Natural killer cell treated with Interleukin-12 subunit alpha and Interleukin-12 subunit beta and Interleukin-15 and Interleukin-18, amount 100 ng/mL, for 72 hours (primary cell): ENCODE measurements at regions not wholly inside any gene's neighbourhood (a gene's known extent, or its start where the extent isn't known, plus 50 kb on each side); places are given as distances from the start of the nearest gene placed in this dataset.
"Not testable (repeated sequence)": the region's sequence is repeated elsewhere in the genome, so short reads cannot be mapped to it uniquely, and the experiment has no call there.

Experiments used
- ATAC-seq, 2 donors: fragments of 150-1000 bp; cut with Tn5 transposase in 1 of 2; sonication (Bioruptor Pico), chemical (Tn5 transposase) in 1 of 2; 2 replicates each; pipeline ENCODE4 v1.10.0; 2021
- DNase-seq: peaks from one replicate; pipeline ENCODE4 v3.0.0; 2022; ENCODE audit warnings: low spot score
- H3K27ac Mint-ChIP-seq, 2 donors: 1 replicate in 1 of 2; 2 replicates in 1 of 2; pipeline ENCODE4 v1.8.0; 2022; ENCODE audit warnings: mixed read lengths in 2 of 2, mild to moderate bottlenecking in 1 of 2, moderate library complexity in 1 of 2
- H3K27me3 Mint-ChIP-seq, 2 donors: 1 replicate in 1 of 2; 2 replicates in 1 of 2; pipeline ENCODE4 v1.8.0; 2022; ENCODE audit warnings: mixed read lengths in 2 of 2
- H3K36me3 Mint-ChIP-seq: one replicate; pipeline ENCODE4 v1.8.0; 2022; ENCODE audit warnings: mixed read lengths
- H3K4me1 Mint-ChIP-seq, 2 donors: 1 replicate in 1 of 2; 2 replicates in 1 of 2; pipeline ENCODE4 v1.8.0; 2022; ENCODE audit warnings: low read depth in 2 of 2, mixed read lengths in 2 of 2, mild to moderate bottlenecking in 1 of 2
- H3K4me3 Mint-ChIP-seq: one replicate; pipeline ENCODE4 v1.8.0; 2022; ENCODE audit warnings: mixed read lengths
- H3K9me3 Mint-ChIP-seq: 2 replicates; pipeline ENCODE4 v1.8.0; 2022; ENCODE audit warnings: mixed read lengths

GRCh38 chr19:14270557-14270956, 64.6 kb upstream of the ADGRL1 start:
- H3K36me3 Mint-ChIP-seq, H3K4me3 Mint-ChIP-seq, H3K9me3 Mint-ChIP-seq, DNase-seq, H3K27me3 Mint-ChIP-seq, H3K27ac Mint-ChIP-seq, ATAC-seq: not testable (repeated sequence)
- H3K4me1 Mint-ChIP-seq, result peaks cover 10 to 15% of the 10 kb centered on the region in 2 donors

GRCh38 chr19:14267224-14267741, 61.3 kb upstream of the ADGRL1 start:
- no peaks in the 10 kb centered on the region for H3K9me3 Mint-ChIP-seq
- no peak overlapping the region for H3K27ac Mint-ChIP-seq
- no peaks in the 10 kb centered on the region for H3K4me1 Mint-ChIP-seq
- ATAC-seq (no peak), DNase-seq (no peak)
- no peak overlapping the region for H3K4me3 Mint-ChIP-seq
- H3K36me3 Mint-ChIP-seq, result no peaks in the 10 kb centered on the region
- no peaks in the 10 kb centered on the region for H3K27me3 Mint-ChIP-seq

DNA sequence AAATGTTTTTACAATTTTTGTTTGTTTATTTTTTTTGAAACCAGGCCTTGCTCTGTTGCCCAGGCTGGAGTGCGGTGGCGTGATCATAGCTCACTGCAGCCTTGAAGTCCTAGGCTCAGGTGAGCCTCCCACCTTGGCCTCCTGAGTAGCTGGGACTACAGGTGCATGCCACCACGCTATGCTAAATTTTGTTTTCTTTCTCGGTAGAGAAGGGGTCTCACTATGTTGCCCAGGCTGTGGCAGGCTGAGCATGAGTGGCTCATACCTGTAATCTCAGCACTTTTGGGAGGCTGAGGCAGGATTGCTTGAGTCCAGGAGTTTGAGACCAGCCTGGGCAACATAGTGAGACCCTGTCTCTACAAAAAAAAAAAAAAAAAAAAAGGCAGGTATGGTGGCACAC, 60.2 kb upstream of the ADGRL1 start:
- H3K27me3 Mint-ChIP-seq, H3K4me1 Mint-ChIP-seq, H3K9me3 Mint-ChIP-seq, H3K36me3 Mint-ChIP-seq, H3K4me3 Mint-ChIP-seq, ATAC-seq, DNase-seq, H3K27ac Mint-ChIP-seq: not testable (repeated sequence)

- H3K9me3 Mint-ChIP-seq, result no peaks in the 10 kb centered on the region
- no peak overlapping the region for H3K27ac Mint-ChIP-seq
- no peak overlapping the region for H3K4me3 Mint-ChIP-seq
- H3K27me3 Mint-ChIP-seq, result no peaks in the 10 kb centered on the region
- no peak for ATAC-seq
- no peaks in the 10 kb centered on the region for H3K4me1 Mint-ChIP-seq
- H3K36me3 Mint-ChIP-seq, result no peaks in the 10 kb centered on the region
- no peak for DNase-seq
Observed at GRCh38 chr19:14265290-14266036, 59.5 kb upstream of the ADGRL1 start.

GRCh38 chr19:14255902-14256649, 50.1 kb upstream of the ADGRL1 start:
- not testable (repeated sequence) for H3K4me1 Mint-ChIP-seq, H3K27me3 Mint-ChIP-seq, H3K27ac Mint-ChIP-seq, H3K9me3 Mint-ChIP-seq, H3K36me3 Mint-ChIP-seq, H3K4me3 Mint-ChIP-seq, DNase-seq, ATAC-seq
